ENCODE measurements at regions not wholly inside any gene's neighbourhood (a gene's known extent, or its start where the extent isn't known, plus 50 kb on each side); places are given as distances from the start of the nearest gene placed in this dataset.

DNA sequence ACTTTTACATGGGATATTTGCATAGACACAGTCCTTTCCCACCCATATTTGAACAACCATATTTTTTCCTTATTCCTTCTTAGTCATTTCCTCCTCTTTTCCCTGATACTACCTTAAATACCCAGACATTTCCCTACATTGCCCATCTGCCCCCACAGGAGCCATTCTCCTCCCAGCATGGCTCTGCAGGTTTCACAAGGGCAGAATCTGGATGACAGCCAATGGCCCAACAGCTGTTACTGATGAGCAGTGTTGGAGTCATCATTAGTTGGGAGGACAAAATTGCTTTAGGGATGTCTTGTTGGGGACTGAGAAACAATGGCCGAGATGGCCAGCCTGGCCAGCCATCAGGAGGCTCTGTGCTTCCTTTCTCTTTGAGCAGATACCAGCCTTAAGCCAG is 209.5 kb downstream of the KLF5 start:
- Histone ChIP-seq H3K27ac (no peak overlapping the region), H3K27me3 (no peaks in the 10 kb centered on the region), H3K4me3 (no peak overlapping the region), H3K36me3 (no peaks in the 10 kb centered on the region), H3K4me1 (no peaks in the 10 kb centered on the region), H3K9me3 (no peaks in the 10 kb centered on the region)
- WGBS, 2 donors: 73 to 75% methylated on average over 1 of the region's 1 CpG
- TF ChIP-seq, protein P1, sequence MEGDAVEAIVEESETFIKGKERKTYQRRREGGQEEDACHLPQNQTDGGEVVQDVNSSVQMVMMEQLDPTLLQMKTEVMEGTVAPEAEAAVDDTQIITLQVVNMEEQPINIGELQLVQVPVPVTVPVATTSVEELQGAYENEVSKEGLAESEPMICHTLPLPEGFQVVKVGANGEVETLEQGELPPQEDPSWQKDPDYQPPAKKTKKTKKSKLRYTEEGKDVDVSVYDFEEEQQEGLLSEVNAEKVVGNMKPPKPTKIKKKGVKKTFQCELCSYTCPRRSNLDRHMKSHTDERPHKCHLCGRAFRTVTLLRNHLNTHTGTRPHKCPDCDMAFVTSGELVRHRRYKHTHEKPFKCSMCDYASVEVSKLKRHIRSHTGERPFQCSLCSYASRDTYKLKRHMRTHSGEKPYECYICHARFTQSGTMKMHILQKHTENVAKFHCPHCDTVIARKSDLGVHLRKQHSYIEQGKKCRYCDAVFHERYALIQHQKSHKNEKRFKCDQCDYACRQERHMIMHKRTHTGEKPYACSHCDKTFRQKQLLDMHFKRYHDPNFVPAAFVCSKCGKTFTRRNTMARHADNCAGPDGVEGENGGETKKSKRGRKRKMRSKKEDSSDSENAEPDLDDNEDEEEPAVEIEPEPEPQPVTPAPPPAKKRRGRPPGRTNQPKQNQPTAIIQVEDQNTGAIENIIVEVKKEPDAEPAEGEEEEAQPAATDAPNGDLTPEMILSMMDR (IDR thresholded peaks at IDR 0.05): no peak
- TF ChIP-seq POLR2A (IDR thresholded peaks at IDR 0.05) (no peak), EP300 (IDR thresholded peaks at IDR 0.05) (no peak)
- no peak for DNase-seq (ENCODE audit: low spot score in 2 of 2)

DNA sequence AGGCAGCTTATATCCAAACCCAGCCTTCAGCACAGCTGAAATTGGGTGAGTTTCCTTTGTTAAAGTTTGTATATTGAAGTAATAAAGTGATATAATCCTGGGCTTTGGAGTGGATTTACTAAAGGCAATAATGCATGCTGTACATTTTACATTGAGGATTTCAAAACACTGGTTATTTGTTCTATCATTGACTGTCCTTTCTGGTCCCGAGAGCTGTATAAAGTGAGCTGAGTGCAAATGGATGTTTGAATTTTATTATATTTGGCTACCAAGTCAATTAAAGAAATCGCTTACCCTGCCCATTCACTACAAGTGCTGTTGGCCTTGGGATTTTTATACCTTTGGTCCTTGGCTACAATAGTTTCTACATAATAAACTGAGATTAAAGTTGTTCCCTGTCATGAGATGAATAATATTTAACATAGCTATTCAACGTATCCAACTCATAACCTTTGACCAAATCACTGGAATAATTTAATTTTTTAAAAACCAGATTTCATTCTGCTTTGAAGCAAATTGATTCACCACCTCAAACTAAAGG is 207.9 kb downstream of the KLF5 start:
- no peak for DNase-seq (ENCODE audit: low spot score in 2 of 2)
- no peak overlapping the region for H3K27ac ChIP-seq
- no peak overlapping the region for H3K4me3 ChIP-seq
- no peaks in the 10 kb centered on the region for H3K27me3 ChIP-seq
- H3K4me1 ChIP-seq: no peaks in the 10 kb centered on the region
- no peaks in the 10 kb centered on the region for H3K36me3 ChIP-seq
- TF ChIP-seq EP300 (IDR thresholded peaks at IDR 0.05) (no peak), POLR2A (IDR thresholded peaks at IDR 0.05) (no peak)
- TF ChIP-seq, protein P1 (IDR thresholded peaks at IDR 0.05): no peak
- WGBS, 2 donors: 79 to 80% methylated on average over 3 of the region's 3 CpGs
- no peaks in the 10 kb centered on the region for H3K9me3 ChIP-seq

DNA sequence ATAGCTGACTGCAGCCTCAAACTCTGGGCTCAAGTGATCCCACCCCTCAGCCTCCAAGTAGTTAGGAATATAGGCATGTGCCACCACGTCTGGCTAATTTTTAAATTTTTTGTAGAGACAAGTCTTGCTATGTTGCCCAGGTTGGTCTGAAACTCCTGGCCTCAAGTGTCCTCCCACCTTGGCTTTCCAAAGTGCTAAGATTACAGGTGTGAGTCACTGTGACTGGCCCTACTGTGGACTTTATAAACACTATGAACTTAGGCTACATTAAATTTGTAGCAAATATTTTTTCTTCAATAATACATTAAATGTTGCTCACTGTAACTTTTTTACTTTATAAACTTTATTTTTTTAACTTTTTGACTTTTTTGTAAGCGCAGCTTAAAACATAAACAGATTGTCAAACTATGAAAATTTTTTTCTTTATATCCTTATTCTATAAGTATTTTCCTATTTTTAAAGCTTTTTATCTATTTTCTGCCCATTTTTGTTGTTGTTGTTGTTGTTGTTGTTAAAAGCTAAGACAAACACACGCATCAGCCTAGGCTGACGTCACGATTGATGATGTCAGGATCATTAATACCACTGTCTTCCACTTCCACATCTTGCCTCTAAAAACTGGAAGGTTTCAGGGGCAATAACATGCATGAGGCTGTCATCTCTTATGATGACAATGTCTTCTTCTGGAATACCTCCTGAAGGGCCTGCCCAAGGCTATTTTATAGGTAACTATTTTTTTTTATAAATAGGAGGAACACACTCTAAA is 204.2 kb downstream of the KLF5 start:
- H3K4me1 ChIP-seq: peaks cover 0 to 9% (median 0%) of the 10 kb centered on the region in 4 donors
- TF ChIP-seq, protein P1 (IDR thresholded peaks at IDR 0.05): no peak
- no peak for TF ChIP-seq EP300 (IDR thresholded peaks at IDR 0.05)
- no peak for TF ChIP-seq POLR2A (IDR thresholded peaks at IDR 0.05)
- WGBS, 2 donors: 71 to 77% methylated on average over 5 of the region's 5 CpGs

DNA sequence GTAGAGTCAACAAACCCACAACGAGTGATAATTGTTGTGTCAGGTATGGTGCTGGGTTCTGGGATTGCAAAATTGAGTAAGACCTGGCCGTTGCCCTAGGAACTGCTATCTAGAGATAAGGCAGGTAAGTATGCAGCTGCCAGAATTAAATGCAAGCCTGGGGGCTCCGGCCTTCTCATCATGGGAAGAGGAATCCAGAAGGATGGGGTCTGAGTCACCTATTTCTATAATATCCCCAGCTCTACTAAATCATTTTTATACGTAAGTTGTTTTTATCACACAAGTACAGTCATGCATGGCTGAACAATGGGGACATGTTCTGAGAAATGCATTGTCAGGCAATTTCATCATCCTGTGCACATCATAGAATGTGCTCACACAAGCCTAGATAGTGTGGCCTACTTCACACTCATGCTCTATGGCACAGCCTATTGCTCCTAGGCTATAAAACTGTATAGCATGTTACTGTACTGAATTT is 203.0 kb downstream of the KLF5 start:
- H3K27ac ChIP-seq: no peak overlapping the region
- H3K4me1 ChIP-seq: peaks cover 0 to 9% (median 0%) of the 10 kb centered on the region in 4 donors
- H3K9me3 ChIP-seq: no peaks in the 10 kb centered on the region
- 65 to 70% methylated on average over 4 of the region's 4 CpGs for WGBS, 2 donors
- H3K27me3 ChIP-seq: no peaks in the 10 kb centered on the region
- H3K36me3 ChIP-seq: no peaks in the 10 kb centered on the region
- TF ChIP-seq POLR2A (IDR thresholded peaks at IDR 0.05): no peak
- TF ChIP-seq, protein P1 (IDR thresholded peaks at IDR 0.05): no peak
- TF ChIP-seq EP300 (IDR thresholded peaks at IDR 0.05): no peak
- H3K4me3 ChIP-seq: no peak overlapping the region
- DNase-seq (ENCODE audit: low spot score in 2 of 2): no peak

More for the DNA sequence above, 204.2 kb downstream of the KLF5 start:
- no peak for DNase-seq (ENCODE audit: low spot score in 2 of 2)
- Histone ChIP-seq H3K27me3 (no peaks in the 10 kb centered on the region), H3K4me3 (no peak overlapping the region), H3K27ac (no peak overlapping the region), H3K36me3 (no peaks in the 10 kb centered on the region), H3K9me3 (no peaks in the 10 kb centered on the region)
